Transverse colon (tissue), 4 donors: ENCODE measurements at regions not wholly inside any gene's neighbourhood (a gene's known extent, or its start where the extent isn't known, plus 50 kb on each side); places are given as distances from the start of the nearest gene placed in this dataset.

Source experiments
- DNase-seq: peaks from one replicate; pipeline ENCODE4 v3.0.0-alpha.2; 2019
- H3K27ac ChIP-seq, 4 donors: fragments of 200-600 bp; sonication (generic); 2 replicates each; pipeline ENCODE4 v1.5.1; 2016 to 2018; ENCODE audit warnings: inconsistent platforms in 4 of 4
- H3K27me3 ChIP-seq: fragments of 200-600 bp; sonication (generic); 2 replicates; pipeline ENCODE4 v1.5.1; 2017; ENCODE audit warnings: inconsistent platforms
- H3K36me3 ChIP-seq, 4 donors: fragments of 200-600 bp; sonication (generic); 2 replicates each; pipeline ENCODE4 v1.5.1; 2017 to 2019; ENCODE audit warnings: inconsistent platforms in 4 of 4
- H3K4me1 ChIP-seq, 4 donors: fragments of 200-600 bp; sonication (generic); 2 replicates each; pipeline ENCODE4 v1.5.1; 2017 to 2020; ENCODE audit warnings: inconsistent platforms in 4 of 4
- H3K4me3 ChIP-seq, 4 donors: fragments of 200-600 bp; sonication (generic); 1 replicate in 1 of 4; 2 replicates in 3 of 4; pipeline versions ENCODE4 v1.5.1 to v1.6.1; 2017 to 2019; ENCODE audit warnings: inconsistent platforms in 4 of 4
- H3K9me3 ChIP-seq, 2 donors: fragments of 200-600 bp; sonication (generic); 2 replicates each; pipeline ENCODE4 v1.5.1; 2017 to 2019; ENCODE audit warnings: inconsistent platforms in 2 of 2
- EP300 ChIP-seq: sonication (generic); formaldehyde crosslinking; IDR thresholded peaks from one replicate; pipeline ENCODE4 v1.6.1; 2017; ENCODE audit warnings: antibody characterized with exemption, low read depth
- POLR2A ChIP-seq: fragments of 450-650 bp; IDR thresholded peaks from one replicate; pipeline ENCODE4 v1.6.1; 2016; ENCODE audit warnings: antibody characterized with exemption, mild to moderate bottlenecking, moderate library complexity
- POLR2AphosphoS5 ChIP-seq, 3 donors: sonication (generic); formaldehyde crosslinking; IDR thresholded peaks; one replicate each; pipeline ENCODE4 v1.6.1; 2016; ENCODE audit warnings: antibody characterized with exemption in 3 of 3
- WGBS, 2 donors: methylation state at CpG; one replicate each; pipeline ENCODE4 v1.1.5; 2018; ENCODE audit warnings: low coverage in 1 of 2; 5-methylcytosine and 5-hydroxymethylcytosine counted together
- in situ Hi-C, 4 donors: fragments of 200-750 bp; cut with MboI; loops; one replicate each; pipeline versions ENCODE4 v1.15.0 to v1.15.1; 2017; ENCODE audit warnings: low sequenced_read_pairs in 3 of 4, low pct_ligation_motif_present in 1 of 4, low pct_unique_long_range_greater_than_20kb in 1 of 4
- intact Hi-C: fragments of 100-400 bp; cut with DNase I; formaldehyde crosslinking; loops from one replicate; pipeline ENCODE4 v1.15.1; 2023; ENCODE audit warnings: low total_unique reads
- TF ChIP-seq, protein P1 (sequence below), 5 experiments: fragments of 200-600 bp in 3 of 5; fragments of 450-650 bp in 2 of 5; sonication (generic) in 3 of 5; IDR thresholded peaks; 1 replicate in 2 of 5; 2 replicates in 3 of 5; pipeline ENCODE4 v1.5.1; 2016 to 2017; ENCODE audit warnings: antibody characterized with exemption in 5 of 5, inconsistent platforms in 3 of 5, mild to moderate bottlenecking in 2 of 5, moderate library complexity in 1 of 5

DNA sequence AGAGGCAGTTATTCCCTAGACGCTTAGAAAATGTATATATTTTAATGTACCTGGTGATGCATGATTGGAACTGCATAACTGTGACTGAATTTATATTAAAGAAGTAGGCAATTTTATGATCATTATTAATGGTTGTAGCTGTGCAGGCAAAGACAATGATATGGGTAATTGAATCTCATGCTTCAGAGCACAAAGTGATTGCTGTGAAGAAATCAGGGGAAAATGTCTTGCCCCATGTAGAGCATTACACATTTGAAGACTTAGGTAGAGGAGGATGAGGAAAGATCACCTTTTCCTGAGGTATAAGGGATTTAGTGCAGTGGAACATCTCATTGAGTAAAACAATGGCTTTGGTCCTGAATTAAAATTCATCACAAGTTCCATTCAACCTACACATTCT, 246.8 kb upstream of the DCC start:
- Histone ChIP-seq H3K36me3 (no peaks in the 10 kb centered on the region), H3K27ac (no peak overlapping the region), H3K4me3 (no peak overlapping the region), H3K9me3 (no peaks in the 10 kb centered on the region), H3K4me1 (no peaks in the 10 kb centered on the region), H3K27me3 (no peaks in the 10 kb centered on the region)
- DNase-seq: no peak
- no peak for TF ChIP-seq POLR2A
- TF ChIP-seq POLR2AphosphoS5 (IDR thresholded peaks at IDR 0.05): no peak
- TF ChIP-seq, protein P1, sequence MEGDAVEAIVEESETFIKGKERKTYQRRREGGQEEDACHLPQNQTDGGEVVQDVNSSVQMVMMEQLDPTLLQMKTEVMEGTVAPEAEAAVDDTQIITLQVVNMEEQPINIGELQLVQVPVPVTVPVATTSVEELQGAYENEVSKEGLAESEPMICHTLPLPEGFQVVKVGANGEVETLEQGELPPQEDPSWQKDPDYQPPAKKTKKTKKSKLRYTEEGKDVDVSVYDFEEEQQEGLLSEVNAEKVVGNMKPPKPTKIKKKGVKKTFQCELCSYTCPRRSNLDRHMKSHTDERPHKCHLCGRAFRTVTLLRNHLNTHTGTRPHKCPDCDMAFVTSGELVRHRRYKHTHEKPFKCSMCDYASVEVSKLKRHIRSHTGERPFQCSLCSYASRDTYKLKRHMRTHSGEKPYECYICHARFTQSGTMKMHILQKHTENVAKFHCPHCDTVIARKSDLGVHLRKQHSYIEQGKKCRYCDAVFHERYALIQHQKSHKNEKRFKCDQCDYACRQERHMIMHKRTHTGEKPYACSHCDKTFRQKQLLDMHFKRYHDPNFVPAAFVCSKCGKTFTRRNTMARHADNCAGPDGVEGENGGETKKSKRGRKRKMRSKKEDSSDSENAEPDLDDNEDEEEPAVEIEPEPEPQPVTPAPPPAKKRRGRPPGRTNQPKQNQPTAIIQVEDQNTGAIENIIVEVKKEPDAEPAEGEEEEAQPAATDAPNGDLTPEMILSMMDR (IDR thresholded peaks at IDR 0.05): no peak
- no peak for TF ChIP-seq EP300
- in situ Hi-C loops: no loop called here
- 71 to 74% methylated on average over 1 of the region's 1 CpG for WGBS, 2 donors
- intact Hi-C loops: no loop called here

- H3K4me1 ChIP-seq: no peaks in the 10 kb centered on the region
- no peak overlapping the region for H3K27ac ChIP-seq
- DNase-seq: no peak
- no peak for TF ChIP-seq POLR2AphosphoS5 (IDR thresholded peaks at IDR 0.05)
- TF ChIP-seq POLR2A: no peak
- no peak for TF ChIP-seq EP300
- TF ChIP-seq, protein P1 (IDR thresholded peaks at IDR 0.05): no peak
- H3K36me3 ChIP-seq: no peaks in the 10 kb centered on the region
- H3K9me3 ChIP-seq: no peaks in the 10 kb centered on the region
- H3K27me3 ChIP-seq: no peaks in the 10 kb centered on the region
- intact Hi-C loops (no loop called here), in situ Hi-C loops (no loop called here)
- no peak overlapping the region for H3K4me3 ChIP-seq
Measured at GRCh38 chr18:52118684-52119083, 221.3 kb upstream of the DCC start.

GRCh38 chr18:52130624-52131301, 209.2 kb upstream of the DCC start:
- Histone ChIP-seq H3K27me3 (no peaks in the 10 kb centered on the region), H3K4me1 (no peaks in the 10 kb centered on the region), H3K27ac (no peak overlapping the region), H3K4me3 (no peak overlapping the region), H3K9me3 (no peaks in the 10 kb centered on the region), H3K36me3 (no peaks in the 10 kb centered on the region)
- intact Hi-C loops (no loop called here), in situ Hi-C loops (no loop called here)
- WGBS, 2 donors: 24 to 54% methylated on average over 3 to 4 of the region's 4 CpGs
- no peak for DNase-seq
- TF ChIP-seq, protein P1 (IDR thresholded peaks at IDR 0.05): no peak
- no peak for TF ChIP-seq POLR2A

- DNase-seq: no peak
- no peaks in the 10 kb centered on the region for H3K4me1 ChIP-seq
- no peaks in the 10 kb centered on the region for H3K36me3 ChIP-seq
- no peak for TF ChIP-seq POLR2AphosphoS5 (IDR thresholded peaks at IDR 0.05)
- TF ChIP-seq EP300: no peak
- TF ChIP-seq, protein P1 (IDR thresholded peaks at IDR 0.05): no peak
- TF ChIP-seq POLR2A: no peak
- no peaks in the 10 kb centered on the region for H3K27me3 ChIP-seq
- intact Hi-C loops: no loop called here
- in situ Hi-C loops: no loop called here
- no peak overlapping the region for H3K4me3 ChIP-seq
- H3K27ac ChIP-seq: no peak overlapping the region
- WGBS, 2 donors: 72% methylated on average over 3 of the region's 3 CpGs; no CpG with 5 or more reads in 1 of the 2 donors
- H3K9me3 ChIP-seq: peaks cover 0 to 4% of the 10 kb centered on the region in 2 donors
Measured at GRCh38 chr18:52131845-52132244, 208.2 kb upstream of the DCC start.
